HG02678 (cell line): ENCODE measurements at regions not wholly inside any gene's neighbourhood (a gene's known extent, or its start where the extent isn't known, plus 50 kb on each side); places are given as distances from the start of the nearest gene placed in this dataset.

Experiments
- ATAC-seq: cut with Tn5 transposase; IDR thresholded peaks from one replicate; pipeline ENCODE4 v1.9.1; 2021; ENCODE audit warnings: mild to moderate bottlenecking, moderate library complexity; ENCODE audit not compliant: unreplicated experiment

- peak; percentile 35 for ATAC-seq
Measured at GRCh38 chr12:11564984-11565651, 84.4 kb upstream of the ETV6 start.

- no peak for ATAC-seq
Measured at GRCh38 chr12:11565752-11566151, 83.7 kb upstream of the ETV6 start.

- no peak for ATAC-seq
Measured at GRCh38 chr12:11568155-11568761, 81.2 kb upstream of the ETV6 start.

- ATAC-seq: peak; percentile 91
Measured at GRCh38 chr12:11568762-11569478, 80.6 kb upstream of the ETV6 start.

GRCh38 chr12:11569716-11570115 lies 79.8 kb upstream of the ETV6 start:
- no peak for ATAC-seq

GRCh38 chr12:11573880-11574279 lies 75.6 kb upstream of the ETV6 start:
- ATAC-seq: no peak

- ATAC-seq: no peak
Measured at GRCh38 chr12:11576104-11576503, 73.4 kb upstream of the ETV6 start.

GRCh38 chr12:11577658-11578260 lies 71.7 kb upstream of the ETV6 start:
- ATAC-seq: no peak

GRCh38 chr12:11578461-11578993 lies 70.9 kb upstream of the ETV6 start:
- peak; percentile 68 for ATAC-seq

- ATAC-seq: no peak
Measured at GRCh38 chr12:11580125-11580751, 69.2 kb upstream of the ETV6 start.

- no peak for ATAC-seq
Measured at GRCh38 chr12:11581179-11581755, 68.2 kb upstream of the ETV6 start.

GRCh38 chr12:11584221-11584855 lies 65.1 kb upstream of the ETV6 start:
- ATAC-seq: no peak

- ATAC-seq: no peak
Measured at GRCh38 chr12:11592484-11592883, 57.0 kb upstream of the ETV6 start.

GRCh38 chr12:11593013-11593412 lies 56.5 kb upstream of the ETV6 start:
- no peak for ATAC-seq

- ATAC-seq: no peak
Measured at GRCh38 chr12:11595080-11595479, 54.4 kb upstream of the ETV6 start.

GRCh38 chr12:11596141-11596540 lies 53.3 kb upstream of the ETV6 start:
- ATAC-seq: no peak

- ATAC-seq: no peak
Measured at GRCh38 chr12:11598900-11599299, 50.6 kb upstream of the ETV6 start.
